ENCODE measurements at regions not wholly inside any gene's neighbourhood (a gene's known extent, or its start where the extent isn't known, plus 50 kb on each side); places are given as distances from the start of the nearest gene placed in this dataset.
"Not testable (repeated sequence)": the region's sequence is repeated elsewhere in the genome, so short reads cannot be mapped to it uniquely, and the experiment has no call there.

DNA sequence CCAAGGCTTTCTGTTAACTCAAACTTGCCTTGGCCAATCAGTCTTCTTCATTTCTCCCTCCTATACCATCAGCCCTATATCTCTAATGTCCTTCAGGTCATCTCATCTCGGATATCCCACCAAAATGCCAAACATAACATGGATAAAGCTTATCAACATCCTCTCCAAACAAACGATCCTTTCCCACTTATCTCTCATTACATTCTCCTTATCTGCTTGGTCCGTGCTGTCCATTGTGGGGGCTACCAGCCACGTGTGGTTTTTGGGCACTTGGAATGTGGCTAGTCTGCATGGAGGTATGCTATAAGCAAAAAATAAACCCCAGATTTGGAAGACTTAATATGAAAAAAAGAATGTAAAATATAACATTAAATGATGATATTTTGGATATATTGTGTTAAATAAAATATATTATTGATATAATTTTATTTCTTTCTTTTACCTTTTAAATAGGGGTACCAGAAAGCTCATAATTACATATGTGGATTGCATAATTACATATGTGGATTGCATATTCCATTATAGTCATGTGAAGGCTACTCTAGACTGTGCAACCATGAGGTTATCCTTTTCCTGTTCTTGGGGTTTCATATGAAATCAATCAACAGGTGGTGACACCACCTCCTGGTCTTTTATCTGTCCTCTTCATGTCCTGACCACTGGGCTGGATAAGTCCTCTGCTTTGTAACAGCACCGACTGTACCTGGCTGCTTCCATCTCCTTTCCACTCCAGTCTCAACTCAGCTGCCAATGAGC lies 123.0 kb downstream of the CD83 start:
- no peaks in the 10 kb centered on the region for H3K4me1 ChIP-seq (ENCODE audit: control insufficient read depth, insufficient read depth, low read length)
- H3K9ac ChIP-seq (ENCODE audit: low read depth, low read length), result no peak overlapping the region
- H3K4me3 ChIP-seq (ENCODE audit: low read depth, low read length), result no peak overlapping the region

DNA sequence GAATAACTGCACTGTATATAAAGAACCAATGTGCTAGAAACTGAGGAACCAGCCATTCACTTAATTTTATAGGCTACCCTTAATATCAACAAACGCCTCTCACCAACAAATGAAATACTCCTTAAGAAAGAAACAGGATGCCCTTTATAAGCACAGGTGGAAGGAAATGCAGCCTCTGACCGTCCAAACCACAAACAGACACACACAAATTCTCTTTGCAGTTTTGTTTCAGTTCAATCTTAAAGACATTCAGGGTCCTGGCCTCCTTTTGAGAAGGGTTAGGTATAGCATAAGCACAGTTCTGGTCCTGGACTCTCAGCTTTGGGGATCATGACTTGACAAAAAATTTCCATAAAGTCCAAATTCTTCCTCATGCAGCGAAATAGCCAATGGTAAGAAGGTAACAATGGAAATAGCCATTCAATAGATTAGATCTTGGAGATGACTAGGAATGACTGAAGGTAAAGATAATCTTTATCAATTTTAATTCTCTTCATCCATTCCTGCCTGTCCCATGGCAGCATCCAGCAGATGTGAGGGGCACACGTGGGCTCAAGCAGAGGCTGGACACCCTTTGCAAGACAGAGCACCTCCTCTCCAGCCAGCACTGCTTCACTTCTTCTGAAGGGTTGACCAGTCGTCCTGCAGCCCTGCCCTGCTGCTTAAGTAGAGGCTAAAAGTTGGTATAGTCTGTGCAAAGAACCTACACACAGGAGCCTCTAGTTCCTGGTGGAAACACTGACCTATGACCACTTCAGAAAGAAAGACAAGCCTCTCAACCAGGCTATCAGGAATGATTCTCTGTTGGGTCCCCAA lies 123.9 kb downstream of the CD83 start:
- no peaks in the 10 kb centered on the region for H3K9me3 ChIP-seq (ENCODE audit: control insufficient read depth, insufficient read depth, low read length)
- H3K27me3 ChIP-seq (ENCODE audit: control insufficient read depth, insufficient read depth, low read length), result no peaks in the 10 kb centered on the region
- no peaks in the 10 kb centered on the region for H3K4me1 ChIP-seq (ENCODE audit: control insufficient read depth, insufficient read depth, low read length)
- H3K36me3 ChIP-seq (ENCODE audit: control insufficient read depth, insufficient read depth, low read length), result no peaks in the 10 kb centered on the region
- no peak overlapping the region for H3K9ac ChIP-seq (ENCODE audit: low read depth, low read length)
- H3K4me3 ChIP-seq (ENCODE audit: low read depth, low read length), result no peak overlapping the region

More for the DNA sequence above, 123.0 kb downstream of the CD83 start:
- no peaks in the 10 kb centered on the region for H3K9me3 ChIP-seq (ENCODE audit: control insufficient read depth, insufficient read depth, low read length)
- H3K27me3 ChIP-seq (ENCODE audit: control insufficient read depth, insufficient read depth, low read length), result no peaks in the 10 kb centered on the region
- H3K36me3 ChIP-seq (ENCODE audit: control insufficient read depth, insufficient read depth, low read length), result no peaks in the 10 kb centered on the region

DNA sequence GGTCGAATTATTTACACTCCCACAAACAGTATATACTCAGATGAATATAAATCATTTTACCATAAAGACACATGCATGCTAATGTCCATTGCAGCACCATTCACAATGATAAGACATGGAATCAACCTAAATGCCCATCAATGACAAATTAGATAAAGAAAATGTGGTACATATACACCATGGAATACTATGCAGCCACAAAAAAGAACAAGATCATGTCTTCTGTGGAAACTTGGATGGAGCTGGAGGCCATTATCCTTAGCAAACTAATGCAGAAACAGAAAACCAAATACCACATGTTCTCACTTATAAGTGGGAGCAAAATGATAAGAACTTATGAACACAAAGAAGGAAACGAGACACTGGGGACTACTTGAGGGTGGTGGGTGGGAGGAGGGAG lies 125.3 kb downstream of the CD83 start:
- H3K27me3 ChIP-seq (ENCODE audit: control insufficient read depth, insufficient read depth, low read length); H3K4me3 ChIP-seq (ENCODE audit: low read depth, low read length); H3K4me1 ChIP-seq (ENCODE audit: control insufficient read depth, insufficient read depth, low read length): not testable (repeated sequence)

DNA sequence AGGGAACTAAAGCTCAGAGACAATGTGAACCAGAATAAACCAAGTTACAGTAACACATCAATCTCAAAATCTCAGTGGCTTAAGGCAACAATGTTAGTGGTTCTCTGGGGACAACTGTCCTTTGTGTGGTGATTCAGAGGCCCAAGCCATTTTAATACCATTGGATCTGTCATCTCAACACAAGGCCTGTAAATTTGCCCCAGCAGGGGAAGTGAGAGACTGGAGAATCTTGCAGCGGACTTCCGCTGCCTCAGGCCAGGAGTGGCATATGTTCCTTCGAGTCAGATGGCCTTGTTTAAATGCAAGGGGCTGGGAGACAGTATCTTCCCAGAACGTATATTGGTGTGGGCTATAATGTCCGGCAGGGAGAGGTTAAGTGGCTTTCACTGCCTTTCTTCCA lies 126.0 kb downstream of the CD83 start:
- Histone ChIP-seq H3K9me3 (ENCODE audit: control insufficient read depth, insufficient read depth, low read length) (no peaks in the 10 kb centered on the region), H3K4me3 (ENCODE audit: low read depth, low read length) (no peak overlapping the region), H3K4me1 (ENCODE audit: control insufficient read depth, insufficient read depth, low read length) (no peaks in the 10 kb centered on the region), H3K36me3 (ENCODE audit: control insufficient read depth, insufficient read depth, low read length) (no peaks in the 10 kb centered on the region), H3K9ac (ENCODE audit: low read depth, low read length) (no peak overlapping the region), H3K27me3 (ENCODE audit: control insufficient read depth, insufficient read depth, low read length) (no peaks in the 10 kb centered on the region)

More for the DNA sequence above, 125.3 kb downstream of the CD83 start:
- not testable (repeated sequence) for H3K9me3 ChIP-seq (ENCODE audit: control insufficient read depth, insufficient read depth, low read length); H3K9ac ChIP-seq (ENCODE audit: low read depth, low read length); H3K36me3 ChIP-seq (ENCODE audit: control insufficient read depth, insufficient read depth, low read length)

DNA sequence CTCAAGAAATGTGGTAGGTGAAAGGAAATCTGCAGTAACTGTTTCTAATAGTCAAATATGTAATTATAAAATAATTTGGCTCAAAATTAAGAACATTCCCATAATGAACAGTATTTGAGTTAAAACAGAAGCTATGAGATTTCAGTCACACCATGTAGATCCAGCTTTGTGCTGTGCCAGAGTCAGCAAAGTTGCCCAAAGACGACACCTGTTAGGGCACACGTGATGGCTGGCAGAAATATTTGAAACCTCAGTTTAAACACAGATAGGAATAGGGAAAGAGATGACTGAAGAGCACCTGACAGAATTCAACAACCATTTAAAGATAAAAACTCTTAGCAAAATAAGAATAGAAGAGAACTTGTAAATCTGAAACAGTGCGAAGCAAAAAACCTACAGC lies 129.3 kb downstream of the CD83 start:
- Histone ChIP-seq H3K36me3 (ENCODE audit: control insufficient read depth, insufficient read depth, low read length) (no peaks in the 10 kb centered on the region), H3K27me3 (ENCODE audit: control insufficient read depth, insufficient read depth, low read length) (no peaks in the 10 kb centered on the region), H3K9me3 (ENCODE audit: control insufficient read depth, insufficient read depth, low read length) (no peaks in the 10 kb centered on the region), H3K4me3 (ENCODE audit: low read depth, low read length) (no peak overlapping the region), H3K9ac (ENCODE audit: low read depth, low read length) (no peak overlapping the region), H3K4me1 (ENCODE audit: control insufficient read depth, insufficient read depth, low read length) (no peaks in the 10 kb centered on the region)

DNA sequence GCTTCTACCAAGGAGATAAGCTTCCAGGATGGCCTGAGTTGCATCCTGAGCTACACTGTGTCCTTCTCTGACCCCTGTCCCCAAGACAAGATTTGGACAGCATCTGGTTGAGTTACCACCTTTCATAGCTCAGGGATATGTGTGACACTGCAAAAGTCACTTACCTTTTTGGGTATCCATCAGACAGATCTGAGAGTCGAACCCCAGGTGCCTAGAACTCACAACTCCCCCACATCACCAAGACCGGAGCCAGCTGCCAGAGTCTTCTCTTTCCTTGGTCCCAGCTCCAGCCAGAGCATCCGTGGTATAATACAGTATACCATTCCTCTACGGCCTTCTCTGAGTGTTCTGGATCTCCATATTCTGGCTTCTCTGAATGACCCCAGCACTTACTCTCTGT lies 133.0 kb downstream of the CD83 start:
- Histone ChIP-seq H3K4me3 (ENCODE audit: low read depth, low read length) (no peak overlapping the region), H3K27me3 (ENCODE audit: control insufficient read depth, insufficient read depth, low read length) (no peaks in the 10 kb centered on the region), H3K4me1 (ENCODE audit: control insufficient read depth, insufficient read depth, low read length) (no peaks in the 10 kb centered on the region), H3K9me3 (ENCODE audit: control insufficient read depth, insufficient read depth, low read length) (no peaks in the 10 kb centered on the region), H3K9ac (ENCODE audit: low read depth, low read length) (no peak overlapping the region), H3K36me3 (ENCODE audit: control insufficient read depth, insufficient read depth, low read length) (no peaks in the 10 kb centered on the region)

DNA sequence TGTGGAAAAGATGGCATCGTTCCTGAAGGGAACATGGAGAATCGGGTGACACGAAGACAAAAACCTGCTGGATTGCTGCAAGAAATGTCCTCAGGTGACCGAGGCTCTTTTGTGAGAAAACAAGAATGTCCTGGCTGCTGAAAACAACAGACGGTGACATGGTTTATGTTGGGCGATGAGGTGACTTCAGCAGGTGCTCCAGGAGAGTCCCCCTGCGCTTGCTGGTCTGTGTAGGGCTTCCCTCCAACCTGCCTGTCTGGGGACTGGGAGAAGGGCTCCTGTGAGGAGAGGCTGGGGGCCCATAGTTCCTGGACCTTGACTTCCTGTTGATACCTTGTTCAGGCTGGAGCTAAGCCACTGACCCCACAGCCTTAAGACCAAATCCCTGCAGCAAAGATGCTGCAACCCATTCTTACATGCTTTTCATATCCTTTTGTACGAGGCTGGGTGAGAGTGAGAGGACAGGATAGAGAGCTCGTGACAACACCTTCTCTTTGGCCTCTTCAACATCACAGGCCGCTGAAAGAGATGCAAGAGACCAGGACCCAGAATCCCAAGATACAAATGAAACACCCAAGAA lies 134.8 kb downstream of the CD83 start:
- no peaks in the 10 kb centered on the region for H3K36me3 ChIP-seq (ENCODE audit: control insufficient read depth, insufficient read depth, low read length)
- H3K9me3 ChIP-seq (ENCODE audit: control insufficient read depth, insufficient read depth, low read length), result no peaks in the 10 kb centered on the region
- no peaks in the 10 kb centered on the region for H3K4me1 ChIP-seq (ENCODE audit: control insufficient read depth, insufficient read depth, low read length)
- no peak overlapping the region for H3K4me3 ChIP-seq (ENCODE audit: low read depth, low read length)
- no peak overlapping the region for H3K9ac ChIP-seq (ENCODE audit: low read depth, low read length)
- peaks cover 5% of the 10 kb centered on the region for H3K27me3 ChIP-seq (ENCODE audit: control insufficient read depth, insufficient read depth, low read length)

DNA sequence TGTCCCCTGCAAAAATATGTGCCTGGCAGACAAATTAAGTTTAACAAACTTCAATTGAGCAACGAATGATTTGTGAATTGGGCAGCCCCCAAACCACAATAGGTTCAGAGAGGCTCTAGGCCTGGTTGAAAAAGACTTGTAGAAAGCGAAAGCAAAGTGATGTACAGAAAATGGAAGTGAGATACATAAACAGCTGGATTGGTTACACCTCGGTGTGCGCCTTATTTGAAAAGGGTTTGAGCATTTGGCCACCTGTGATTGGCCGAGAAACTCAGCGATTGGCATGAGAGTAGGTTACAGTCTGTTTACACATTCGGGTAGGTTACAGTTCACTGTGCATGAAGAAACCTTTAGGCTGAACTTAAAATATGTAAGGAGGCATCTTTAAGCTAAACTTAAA lies 136.9 kb downstream of the CD83 start:
- H3K4me3 ChIP-seq (ENCODE audit: low read depth, low read length), result no peak overlapping the region
- H3K9ac ChIP-seq (ENCODE audit: low read depth, low read length), result no peak overlapping the region
- peaks cover 5% of the 10 kb centered on the region for H3K27me3 ChIP-seq (ENCODE audit: control insufficient read depth, insufficient read depth, low read length)

DNA sequence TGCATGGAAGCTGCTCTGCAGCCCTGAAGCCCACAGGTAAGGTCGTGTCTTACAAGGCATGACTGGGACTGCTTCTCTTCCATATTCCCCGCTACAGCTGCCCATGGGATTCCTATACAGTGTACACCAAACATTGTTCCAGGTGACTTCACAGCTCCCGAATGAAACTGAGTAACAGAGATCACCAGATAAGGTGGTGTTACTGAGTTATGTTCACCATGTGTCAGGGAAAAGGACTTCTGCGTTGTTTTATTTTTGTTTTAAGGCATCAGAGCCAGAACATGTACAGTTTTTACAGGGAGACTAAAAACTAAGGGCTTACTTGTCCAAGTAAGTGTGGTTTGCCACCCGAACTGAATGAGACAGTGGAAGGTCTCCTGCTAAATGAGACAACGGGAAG lies 138.3 kb downstream of the CD83 start:
- H3K4me1 ChIP-seq (ENCODE audit: control insufficient read depth, insufficient read depth, low read length), result peaks cover 15% of the 10 kb centered on the region
- H3K36me3 ChIP-seq (ENCODE audit: control insufficient read depth, insufficient read depth, low read length), result no peaks in the 10 kb centered on the region
- H3K9ac ChIP-seq (ENCODE audit: low read depth, low read length), result no peak overlapping the region
- H3K4me3 ChIP-seq (ENCODE audit: low read depth, low read length), result no peak overlapping the region
- no peaks in the 10 kb centered on the region for H3K9me3 ChIP-seq (ENCODE audit: control insufficient read depth, insufficient read depth, low read length)
- H3K27me3 ChIP-seq (ENCODE audit: control insufficient read depth, insufficient read depth, low read length), result peaks cover 5% of the 10 kb centered on the region

More for the DNA sequence above, 136.9 kb downstream of the CD83 start:
- H3K9me3 ChIP-seq (ENCODE audit: control insufficient read depth, insufficient read depth, low read length), result no peaks in the 10 kb centered on the region
- peaks cover 11% of the 10 kb centered on the region for H3K4me1 ChIP-seq (ENCODE audit: control insufficient read depth, insufficient read depth, low read length)
- no peaks in the 10 kb centered on the region for H3K36me3 ChIP-seq (ENCODE audit: control insufficient read depth, insufficient read depth, low read length)

DNA sequence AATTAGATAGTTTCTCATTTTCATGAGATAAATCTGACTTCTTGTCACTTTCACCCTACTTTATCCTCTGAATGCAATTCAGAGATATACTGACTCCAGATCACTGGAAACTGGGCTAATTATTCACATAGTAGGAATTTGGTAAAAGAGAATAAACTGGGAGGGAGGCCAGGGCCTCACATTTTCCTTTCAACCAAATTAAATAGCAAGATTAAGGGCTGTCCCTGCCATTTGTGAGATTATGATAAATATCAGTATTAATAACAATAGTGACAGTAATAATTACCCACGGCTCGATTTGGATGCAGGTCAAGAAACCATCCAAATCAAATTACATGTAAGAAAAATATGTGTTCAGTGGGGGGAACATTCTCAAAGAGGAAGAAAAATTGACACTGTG lies 140.5 kb downstream of the CD83 start:
- Histone ChIP-seq H3K9ac (ENCODE audit: low read depth, low read length) (no peak overlapping the region), H3K27me3 (ENCODE audit: control insufficient read depth, insufficient read depth, low read length) (peaks cover 5% of the 10 kb centered on the region), H3K9me3 (ENCODE audit: control insufficient read depth, insufficient read depth, low read length) (no peaks in the 10 kb centered on the region), H3K36me3 (ENCODE audit: control insufficient read depth, insufficient read depth, low read length) (no peaks in the 10 kb centered on the region), H3K4me3 (ENCODE audit: low read depth, low read length) (no peak overlapping the region), H3K4me1 (ENCODE audit: control insufficient read depth, insufficient read depth, low read length) (peaks cover 15% of the 10 kb centered on the region)

DNA sequence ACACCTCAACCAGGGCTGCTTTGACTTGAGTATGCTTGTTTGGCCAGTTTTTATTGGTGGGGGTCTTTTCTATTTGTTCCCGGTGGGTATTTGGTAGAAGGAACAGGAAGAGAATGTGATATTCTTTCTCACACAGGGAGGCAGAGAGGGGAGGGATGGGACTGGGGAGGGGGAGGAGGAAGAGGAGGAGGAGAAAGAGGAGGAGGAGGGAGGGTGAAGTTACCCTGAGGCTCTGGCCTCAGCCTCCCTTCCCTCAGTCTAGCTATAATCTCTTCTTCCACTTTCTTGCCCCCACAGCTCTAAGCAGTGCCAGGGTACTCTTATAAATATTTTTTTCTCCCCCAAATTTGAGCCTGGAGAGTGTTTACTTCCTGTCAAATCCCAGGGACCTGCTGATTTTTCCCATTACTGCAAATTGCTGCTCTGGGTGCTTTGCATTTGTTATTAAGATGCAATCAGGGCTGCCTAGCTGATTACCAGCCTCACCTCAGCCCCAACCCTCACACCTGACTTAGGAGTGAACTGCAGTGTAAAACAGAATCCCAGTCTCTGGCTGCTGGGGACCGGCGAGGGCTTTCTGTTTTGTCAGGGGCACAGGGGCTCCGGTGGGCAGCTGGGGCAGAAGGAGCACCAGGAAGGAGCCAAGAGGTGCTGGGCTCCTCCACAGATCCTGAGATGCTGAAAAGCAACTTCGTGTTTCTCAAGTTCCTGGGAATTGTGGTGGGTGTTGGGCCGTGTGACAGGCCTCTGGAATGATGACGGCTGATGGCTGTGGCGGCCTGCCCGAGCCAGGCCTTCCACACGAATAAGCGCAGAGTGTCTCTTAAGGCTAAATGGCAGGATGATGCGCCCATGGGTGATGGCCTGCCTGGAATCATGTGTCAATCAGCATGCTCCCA lies 141.4 kb downstream of the CD83 start:
- Histone ChIP-seq H3K9ac (ENCODE audit: low read depth, low read length) (no peak overlapping the region), H3K9me3 (ENCODE audit: control insufficient read depth, insufficient read depth, low read length) (no peaks in the 10 kb centered on the region), H3K36me3 (ENCODE audit: control insufficient read depth, insufficient read depth, low read length) (no peaks in the 10 kb centered on the region), H3K4me3 (ENCODE audit: low read depth, low read length) (no peak overlapping the region), H3K4me1 (ENCODE audit: control insufficient read depth, insufficient read depth, low read length) (peaks cover 15% of the 10 kb centered on the region), H3K27me3 (ENCODE audit: control insufficient read depth, insufficient read depth, low read length) (peaks cover 5% of the 10 kb centered on the region)
